ENCODE measurements at regions not wholly inside any gene's neighbourhood (a gene's known extent, or its start where the extent isn't known, plus 50 kb on each side); places are given as distances from the start of the nearest gene placed in this dataset.

GRCh38 chr4:124947622-124948265 is 235.2 kb upstream of the ANKRD50 start:
- TF ChIP-seq CTCF (IDR thresholded peaks at IDR 0.05) (no peak), EP300 (IDR thresholded peaks at IDR 0.05) (no peak)
